ENCODE measurements at regions not wholly inside any gene's neighbourhood (a gene's known extent, or its start where the extent isn't known, plus 50 kb on each side); places are given as distances from the start of the nearest gene placed in this dataset.

GRCh38 chrX:74230094-74230493 is 73.9 kb upstream of the ZCCHC13 start:
- H3K4me3 ChIP-seq (ENCODE audit: low read depth, poor library complexity, severe bottlenecking), result no peak overlapping the region
- intact Hi-C loops (cut with DNase I; ENCODE audit: low total_unique reads), result no loop called here
- TF ChIP-seq CTCF (IDR thresholded peaks at IDR 0.05), result no peak
- DNase-seq (ENCODE audit: low spot score in 2 of 2), result no peak

- DNase-seq (ENCODE audit: low spot score in 2 of 2), result no peak
- 90 to 91% methylated on average over 5 of the region's 5 CpGs for WGBS, 2 donors
- no peak overlapping the region for H3K4me3 ChIP-seq (ENCODE audit: low read depth, poor library complexity, severe bottlenecking)
- intact Hi-C loops (cut with DNase I; ENCODE audit: low total_unique reads), result no loop called here
- no peak for TF ChIP-seq POLR2A (IDR thresholded peaks at IDR 0.05)
- TF ChIP-seq CTCF (IDR thresholded peaks at IDR 0.05), result no peak
These were observed 78.9 kb upstream of the ZCCHC13 start for GRCh38 chrX:74225111-74225510.

- no peak overlapping the region for H3K4me3 ChIP-seq (ENCODE audit: low read depth, poor library complexity, severe bottlenecking)
- WGBS, 2 donors, result 83 to 98% methylated on average over 2 of the region's 2 CpGs
- TF ChIP-seq POLR2A (IDR thresholded peaks at IDR 0.05) (no peak), CTCF (IDR thresholded peaks at IDR 0.05) (no peak)
- no peak for DNase-seq (ENCODE audit: low spot score in 2 of 2)
- intact Hi-C loops (cut with DNase I; ENCODE audit: low total_unique reads), result no loop called here
These were observed 83.7 kb upstream of the ZCCHC13 start for GRCh38 chrX:74220277-74220676.

GRCh38 chrX:74218895-74219294 is 85.1 kb upstream of the ZCCHC13 start:
- intact Hi-C loops (cut with DNase I; ENCODE audit: low total_unique reads), result no loop called here
- TF ChIP-seq CTCF (IDR thresholded peaks at IDR 0.05) (no peak), POLR2A (IDR thresholded peaks at IDR 0.05) (no peak)
- no peak overlapping the region for H3K4me3 ChIP-seq (ENCODE audit: low read depth, poor library complexity, severe bottlenecking)

GRCh38 chrX:74216421-74216820 is 87.6 kb upstream of the ZCCHC13 start:
- no peak for DNase-seq (ENCODE audit: low spot score in 2 of 2)
- no peak overlapping the region for H3K4me3 ChIP-seq (ENCODE audit: low read depth, poor library complexity, severe bottlenecking)
- intact Hi-C loops (cut with DNase I; ENCODE audit: low total_unique reads), result no loop called here
- TF ChIP-seq POLR2A (IDR thresholded peaks at IDR 0.05) (no peak), CTCF (IDR thresholded peaks at IDR 0.05) (no peak)

More at GRCh38 chrX:74218895-74219294, 85.1 kb upstream of the ZCCHC13 start:
- WGBS, 2 donors, result 79 to 88% methylated on average over 1 of the region's 1 CpG
- no peak for DNase-seq (ENCODE audit: low spot score in 2 of 2)

- WGBS, 2 donors, result 96 to 98% methylated on average over 1 of the region's 1 CpG
- intact Hi-C loops (cut with DNase I; ENCODE audit: low total_unique reads), result no loop called here
- no peak for TF ChIP-seq CTCF (IDR thresholded peaks at IDR 0.05)
- no peak for TF ChIP-seq POLR2A (IDR thresholded peaks at IDR 0.05)
- H3K4me3 ChIP-seq (ENCODE audit: low read depth, poor library complexity, severe bottlenecking), result no peak overlapping the region
- no peak for DNase-seq (ENCODE audit: low spot score in 2 of 2)
These were observed 92.1 kb upstream of the ZCCHC13 start for GRCh38 chrX:74211911-74212310.
